CD4-positive, alpha-beta T cell treated with Interleukin-4 for 4 hours (primary cell): ENCODE measurements at regions not wholly inside any gene's neighbourhood (a gene's known extent, or its start where the extent isn't known, plus 50 kb on each side); places are given as distances from the start of the nearest gene placed in this dataset.
A peak's percentile ranks its signal among the peaks of the same experiment; 100 is the strongest.

Experiments used
- DNase-seq: peaks from one replicate; pipeline ENCODE4 v3.0.0-alpha.2; 2020

DNA sequence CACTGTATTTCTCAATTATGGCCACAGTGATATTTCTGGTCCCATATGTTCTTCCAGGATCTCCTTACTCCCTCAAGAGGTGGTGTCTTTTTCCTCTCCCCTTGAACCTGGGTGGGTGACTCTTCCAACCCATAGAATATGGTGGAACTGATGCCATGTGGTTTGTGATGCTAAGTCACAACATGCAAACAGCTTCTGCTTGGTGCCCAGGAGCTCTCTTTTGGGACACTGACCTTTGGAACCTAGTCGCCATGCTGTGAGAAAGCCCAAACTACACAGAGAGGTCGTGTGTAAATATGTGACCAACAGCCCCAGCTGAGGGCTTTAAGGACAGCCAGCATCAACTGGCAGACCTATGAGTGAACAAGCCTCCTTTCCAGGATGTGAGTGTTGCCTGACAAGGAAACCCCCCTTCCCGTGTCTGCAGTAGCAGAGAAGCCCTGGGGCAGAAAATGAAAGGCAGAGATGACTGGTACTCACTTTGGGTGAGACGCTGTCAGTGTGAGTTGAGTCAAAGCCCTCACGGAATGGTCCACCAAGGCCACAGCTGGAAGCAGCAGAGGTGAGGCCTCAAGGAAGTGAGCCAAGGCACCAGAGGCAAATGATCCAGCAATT, 223.4 kb downstream of the BCOR start:
- peak; percentile 39 for DNase-seq

GRCh38 chrX:39875834-39876628, 221.7 kb downstream of the BCOR start:
- no peak for DNase-seq

DNA sequence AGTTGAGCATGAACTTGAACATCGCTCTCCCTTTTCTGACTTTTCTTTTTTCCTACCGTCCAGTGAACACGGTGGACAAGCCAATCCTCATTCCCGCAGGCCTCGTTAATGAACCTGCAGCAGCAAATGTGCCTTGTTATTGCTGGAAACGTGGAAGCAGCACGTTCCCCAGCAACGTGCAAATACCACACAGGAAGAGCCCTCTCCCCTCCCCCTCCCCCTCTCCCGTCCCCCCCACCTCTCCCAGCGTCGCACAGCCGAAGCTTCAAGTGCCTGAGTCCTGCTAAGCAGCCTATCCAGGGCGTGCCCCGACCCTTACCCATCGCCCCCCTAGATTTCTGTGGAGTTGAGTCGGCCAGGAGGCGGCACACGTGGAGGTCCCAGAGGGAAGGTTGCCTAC, 219.9 kb downstream of the BCOR start:
- DNase-seq, result no peak

- DNase-seq, result peak; percentile 54
These were observed 214.1 kb downstream of the BCOR start for GRCh38 chrX:39883666-39884065.

DNA sequence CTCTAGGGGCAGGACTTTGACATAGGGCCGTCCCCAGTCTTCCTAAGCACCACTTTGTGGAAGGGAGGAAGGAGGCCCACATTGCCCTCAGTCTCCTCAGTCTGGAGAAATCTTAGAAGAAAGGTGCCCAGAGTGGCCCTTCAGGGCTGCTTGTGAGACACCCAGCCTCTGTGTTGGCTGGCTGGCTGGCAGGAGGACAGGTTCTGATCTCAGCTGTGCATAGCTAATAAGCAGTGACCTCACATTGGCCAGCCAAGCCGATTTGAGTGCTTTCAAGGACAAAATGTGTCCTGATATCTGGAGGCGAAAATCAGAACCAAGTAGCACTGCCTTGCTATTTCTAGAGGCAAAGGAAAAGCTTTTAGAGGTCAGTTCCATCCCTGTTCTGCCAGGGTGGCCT, 211.5 kb downstream of the BCOR start:
- no peak for DNase-seq

DNA sequence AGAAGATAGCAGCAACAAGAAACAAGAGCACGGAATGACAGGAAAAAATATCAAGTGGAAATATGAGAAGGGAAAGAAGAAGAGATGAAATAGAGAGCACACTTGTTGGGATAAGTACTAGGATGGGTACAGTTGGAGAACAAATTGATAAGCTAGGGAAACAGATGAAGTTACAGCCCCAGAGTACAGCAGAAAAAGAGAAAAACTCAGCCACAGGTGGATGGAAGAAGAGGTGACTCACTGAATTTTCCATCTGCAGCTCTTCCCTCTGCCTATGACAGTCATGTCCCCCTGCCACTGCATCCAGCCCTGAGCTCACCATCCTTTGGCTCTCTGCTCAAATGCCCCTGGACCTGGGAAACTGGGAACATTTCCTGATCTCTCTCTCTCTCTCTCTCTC, 209.0 kb downstream of the BCOR start:
- DNase-seq, result no peak

DNA sequence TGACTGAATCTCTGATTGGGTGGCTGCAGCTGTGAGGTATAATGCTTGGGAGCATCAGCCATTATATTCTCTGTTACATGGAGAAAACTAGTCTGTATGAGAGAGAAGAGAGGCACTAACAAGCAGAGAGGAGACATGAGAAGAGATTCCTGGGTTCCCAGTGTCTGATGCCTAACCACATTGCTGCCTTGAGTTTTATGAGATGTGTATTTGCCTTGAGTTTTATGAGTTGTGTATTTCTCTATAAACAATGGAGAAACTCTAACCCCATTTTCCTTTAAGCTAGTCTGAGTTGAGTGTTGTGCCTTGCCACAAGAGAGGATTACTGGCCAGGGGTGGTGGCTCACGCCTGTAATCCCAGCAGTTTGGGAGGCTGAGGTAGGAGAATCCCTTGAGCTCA, 208.1 kb downstream of the BCOR start:
- DNase-seq, result no peak

DNA sequence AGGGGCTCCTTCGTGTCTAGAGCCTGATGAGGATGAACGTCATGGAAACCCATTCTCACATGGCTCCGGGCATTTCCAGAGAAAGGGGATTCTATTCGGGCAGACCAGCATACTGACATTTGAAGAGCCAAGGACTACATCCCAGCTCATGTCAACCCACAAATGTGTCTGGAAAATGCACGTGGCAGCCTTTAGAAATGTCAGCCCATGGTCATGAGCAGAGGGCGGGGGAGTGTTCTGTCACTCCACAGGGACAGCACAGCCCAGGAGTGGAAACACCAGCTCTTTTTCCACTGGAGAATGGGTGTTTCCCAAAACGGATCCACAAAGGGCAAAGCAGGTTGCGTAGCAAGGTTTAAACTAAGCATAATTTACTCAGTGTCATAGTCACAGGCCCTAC, 207.0 kb downstream of the BCOR start:
- no peak for DNase-seq

DNA sequence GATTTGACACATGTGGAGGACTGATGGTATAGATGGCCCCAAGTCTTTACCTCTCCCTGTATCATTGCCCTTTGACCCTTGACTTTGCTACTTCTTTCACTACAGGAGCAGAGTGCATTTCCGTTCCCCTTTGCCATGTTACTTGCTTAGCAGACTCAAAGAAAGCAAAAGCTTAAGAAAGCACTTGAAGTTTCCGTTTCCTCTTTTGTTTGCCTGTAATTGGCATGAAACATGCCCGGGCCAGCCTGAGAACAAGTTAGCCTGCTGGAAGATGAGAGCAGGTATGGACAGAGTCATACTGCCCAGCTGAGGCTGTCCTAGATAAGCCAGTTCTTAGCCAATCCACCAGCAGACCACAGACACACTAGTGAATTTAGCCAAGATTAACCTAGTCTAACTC, 206.0 kb downstream of the BCOR start:
- no peak for DNase-seq

- DNase-seq, result no peak
These were observed 204.1 kb downstream of the BCOR start for GRCh38 chrX:39893417-39894338.

DNA sequence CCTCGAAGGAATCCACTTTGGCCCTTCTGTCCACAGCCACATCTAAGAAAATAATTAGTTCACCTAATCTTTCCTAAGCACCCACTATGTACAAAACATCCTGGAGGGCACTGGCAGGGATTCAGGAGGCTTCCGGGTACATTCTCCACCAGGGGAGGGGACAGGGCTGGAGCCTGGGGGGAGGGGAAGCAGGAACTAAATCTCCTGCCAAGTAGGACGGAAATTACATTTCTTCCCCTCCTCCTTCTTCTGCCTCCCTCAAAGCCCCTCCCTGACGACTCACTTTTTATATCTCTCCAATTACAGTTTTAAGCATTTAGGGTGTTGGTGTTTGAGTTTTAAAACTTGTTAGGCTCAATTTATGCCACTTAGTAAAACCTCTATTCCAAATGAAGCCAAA, 203.1 kb downstream of the BCOR start:
- no peak for DNase-seq

GRCh38 chrX:39895218-39896110, 202.3 kb downstream of the BCOR start:
- no peak for DNase-seq

DNA sequence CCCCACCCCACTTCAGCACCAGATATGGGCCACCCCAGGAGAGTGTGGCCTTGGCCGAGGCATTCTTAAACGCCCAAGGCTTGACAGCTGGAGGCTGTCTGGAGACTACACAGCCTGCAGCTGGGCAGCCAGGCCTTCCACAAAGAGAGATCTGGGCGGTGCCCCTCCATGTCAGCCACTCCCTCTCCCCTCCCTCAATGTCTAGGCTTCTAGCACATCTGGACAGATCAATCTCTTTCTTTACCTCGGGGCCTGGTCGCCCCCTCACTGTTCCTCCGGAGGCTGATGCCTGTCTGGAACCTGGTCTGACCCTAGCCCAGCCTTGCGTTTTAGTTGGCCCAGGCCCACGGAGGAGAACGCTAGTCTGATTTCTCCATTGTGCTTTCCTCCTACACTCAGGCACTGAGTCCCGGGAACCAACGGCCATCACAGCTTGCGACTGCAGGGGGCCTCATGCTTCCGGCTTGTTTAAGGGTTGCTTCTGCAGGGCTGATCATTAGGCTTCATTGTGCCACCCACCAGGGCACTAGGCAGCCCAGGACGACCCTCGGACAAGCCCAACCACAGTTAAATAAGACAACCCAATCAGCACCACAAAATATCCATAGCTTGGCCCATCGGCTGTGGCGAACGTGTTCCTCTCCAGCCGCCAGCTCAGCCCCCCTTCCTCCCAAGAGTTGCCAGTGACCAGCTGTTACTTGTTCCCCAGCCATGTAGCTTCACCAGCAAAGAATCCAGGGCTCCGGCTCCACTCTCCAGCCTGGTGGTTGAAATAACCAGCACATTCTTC, 200.6 kb downstream of the BCOR start:
- no peak for DNase-seq

GRCh38 chrX:39897741-39898097, 200.0 kb downstream of the BCOR start:
- DNase-seq, result no peak

GRCh38 chrX:39898147-39898546, 199.6 kb downstream of the BCOR start:
- no peak for DNase-seq

DNA sequence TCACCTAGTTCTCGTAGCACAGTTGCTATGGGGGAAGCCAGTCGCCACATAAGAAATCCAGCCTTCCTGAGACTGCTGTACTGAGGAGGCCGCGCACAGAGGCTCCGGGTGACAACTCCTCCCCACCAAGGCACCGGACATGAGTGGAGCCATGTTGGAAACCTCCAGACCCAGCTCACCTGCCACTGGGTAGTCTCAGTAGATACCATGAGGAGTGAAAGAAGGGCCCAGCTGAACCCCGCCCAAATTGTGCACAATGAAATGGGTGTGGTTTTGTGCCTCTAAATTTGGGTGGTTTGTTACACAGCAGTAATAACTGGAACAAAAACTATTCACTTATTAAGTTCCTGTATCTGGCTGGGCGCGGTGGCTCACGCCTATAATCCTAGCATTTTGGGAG, 198.7 kb downstream of the BCOR start:
- no peak for DNase-seq

DNA sequence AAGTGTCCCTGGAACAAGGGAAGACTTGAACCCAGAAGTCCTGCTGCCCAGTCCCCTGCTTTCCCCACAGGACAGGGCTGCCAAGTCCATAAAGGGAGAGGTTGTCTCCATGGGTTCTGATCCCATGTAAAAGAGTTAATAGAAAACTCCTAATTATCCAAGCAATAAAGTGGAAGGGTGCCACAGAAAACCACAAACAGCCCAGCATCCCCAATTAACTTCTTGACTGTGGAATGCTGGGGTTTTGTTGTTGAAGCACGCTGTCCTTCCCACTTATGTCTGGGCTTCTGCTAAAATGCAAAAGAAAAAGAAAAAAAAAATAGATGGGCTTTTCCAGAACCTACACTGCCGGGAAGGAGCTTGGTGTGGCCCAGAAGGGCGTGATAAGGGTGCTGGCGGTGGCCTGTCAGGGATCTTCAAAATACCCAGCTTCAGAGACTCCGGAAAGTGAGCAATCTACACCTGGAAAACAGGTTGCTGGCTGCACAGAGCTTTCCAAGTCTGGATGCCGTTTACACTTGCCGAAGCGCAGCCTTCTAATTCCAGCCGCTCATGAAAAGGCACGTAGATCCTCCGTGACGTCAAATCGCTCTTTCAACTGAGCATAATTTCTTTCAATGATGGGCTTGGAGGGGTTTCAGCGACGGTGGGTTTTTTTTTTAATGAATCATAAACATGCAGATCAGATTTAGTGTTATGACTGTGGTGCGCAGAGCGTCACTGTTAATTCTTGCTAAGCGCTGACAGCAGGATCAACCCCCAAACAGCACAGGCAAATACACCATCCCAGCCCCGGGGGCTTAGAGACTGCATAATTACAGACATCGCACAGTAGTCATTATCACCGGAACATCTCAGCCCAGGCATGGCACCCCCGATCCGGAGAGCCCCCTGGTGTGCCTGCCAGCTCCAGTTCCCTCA, 197.6 kb downstream of the BCOR start:
- no peak for DNase-seq

DNA sequence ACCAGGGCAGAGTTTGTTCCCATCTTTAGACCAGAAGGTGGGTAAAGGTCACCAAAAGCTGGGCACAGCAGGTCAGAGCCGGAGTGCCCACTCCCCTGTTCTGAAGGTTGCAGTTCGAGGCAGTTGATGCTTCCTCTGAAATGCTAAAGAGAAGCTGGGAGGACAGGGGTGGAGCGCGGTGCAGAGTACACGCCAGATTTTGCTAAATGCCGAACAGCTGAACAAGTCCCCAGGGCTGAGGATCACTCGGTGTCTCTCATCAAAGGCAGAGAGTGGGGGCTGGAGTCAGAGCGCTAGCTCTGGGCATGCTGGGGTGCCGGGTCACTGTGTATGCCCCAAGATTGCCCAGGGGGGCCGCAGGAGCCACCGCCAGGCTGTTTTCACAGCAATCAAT, 197.0 kb downstream of the BCOR start:
- DNase-seq, result no peak

- no peak for DNase-seq
These were observed 194.4 kb downstream of the BCOR start for GRCh38 chrX:39903343-39903742.

GRCh38 chrX:39903937-39904336, 193.8 kb downstream of the BCOR start:
- no peak for DNase-seq
